OCI-LY7 (cell line): ENCODE measurements at regions not wholly inside any gene's neighbourhood (a gene's known extent, or its start where the extent isn't known, plus 50 kb on each side); places are given as distances from the start of the nearest gene placed in this dataset.

ENCODE experiments used
- BruUV-seq: library from RNA; stranded (reverse); fragments of 400-500 nt; replicated peaks from 2 replicates; lab custom pipeline; 2021; lab: Mats Ljungman, UMichigan
- CTCF ChIA-PET: fragments of 300-600 bp; sonication (Branson Sonifier 250); formaldehyde crosslinking; loops from one replicate; lab custom pipeline; 2022; ENCODE audit warnings: antibody characterized with exemption; ENCODE audit not compliant: unreplicated experiment; lab: Charles Lee
- POLR2A ChIA-PET: fragments of 300-600 bp; sonication (Branson Sonifier 250); formaldehyde crosslinking; loops from one replicate; lab custom pipeline; 2022; ENCODE audit warnings: antibody characterized with exemption; lab: Charles Lee
- DNase-seq: peaks from one replicate; pipeline ENCODE4 v3.0.0-alpha.2; 2015; ENCODE audit warnings: low spot score
- H2AFZ ChIP-seq: fragments of 200-600 bp; sonication (generic), shearing (Covaris generic); 2 replicates; pipeline ENCODE4 v1.6.1; 2014; ENCODE audit warnings: mild to moderate bottlenecking, antibody characterized with exemption, low read length, moderate library complexity
- H3K27ac ChIP-seq: fragments of 200-600 bp; sonication (generic); 2 replicates; pipeline ENCODE4 v1.5.1; 2014; ENCODE audit warnings: mixed run types, low read depth, mild to moderate bottlenecking, moderate library complexity, low read length, inconsistent platforms; ENCODE audit not compliant: poor library complexity, severe bottlenecking
- H3K36me3 ChIP-seq: fragments of 200-600 bp; sonication (generic); 2 replicates; pipeline ENCODE4 v1.6.1; 2014; ENCODE audit warnings: mild to moderate bottlenecking, antibody characterized with exemption, low read length, moderate library complexity, mixed read lengths; ENCODE audit not compliant: insufficient read depth
- H3K4me1 ChIP-seq: fragments of 200-600 bp; sonication (generic); 2 replicates; pipeline ENCODE4 v1.5.1; 2014; ENCODE audit warnings: mild to moderate bottlenecking, low read length; ENCODE audit not compliant: insufficient read depth, poor library complexity, severe bottlenecking
- H3K4me2 ChIP-seq: fragments of 200-600 bp; sonication (generic); 2 replicates; pipeline ENCODE4 v1.6.1; 2014; ENCODE audit warnings: mild to moderate bottlenecking, low read length
- H3K4me3 ChIP-seq: fragments of 200-600 bp; sonication (generic); 2 replicates; pipeline ENCODE4 v1.5.1; 2014; ENCODE audit warnings: mild to moderate bottlenecking, low read depth, low read length; ENCODE audit not compliant: poor library complexity, severe bottlenecking
- H3K79me2 ChIP-seq: fragments of 200-600 bp; sonication (generic); 2 replicates; pipeline ENCODE4 v1.6.1; 2016; ENCODE audit warnings: low read depth, mild to moderate bottlenecking, low read length, moderate library complexity, mixed read lengths; ENCODE audit not compliant: insufficient read depth
- H3K9me2 ChIP-seq: fragments of 200-600 bp; sonication (generic); 2 replicates; pipeline ENCODE4 v1.6.1; 2016; ENCODE audit warnings: mild to moderate bottlenecking, low read length, mixed read lengths; ENCODE audit not compliant: insufficient read depth
- H3K9me3 ChIP-seq: fragments of 200-600 bp; sonication (generic); 2 replicates; pipeline ENCODE4 v1.6.1; 2014; ENCODE audit warnings: mild to moderate bottlenecking, mixed run types, low read length, mixed read lengths
- H4K20me1 ChIP-seq: fragments of 200-600 bp; sonication (generic); 2 replicates; pipeline ENCODE4 v1.6.1; 2014; ENCODE audit warnings: mild to moderate bottlenecking, antibody characterized with exemption, low read length, moderate library complexity, mixed read lengths; ENCODE audit not compliant: insufficient read depth
- EZH2phosphoT487 ChIP-seq: fragments of 200-600 bp; sonication (generic); IDR thresholded peaks from 2 replicates; pipeline ENCODE4 v1.6.1; 2018; ENCODE audit warnings: low read depth, borderline replicate concordance, mild to moderate bottlenecking, mixed run types, antibody characterized with exemption, low read length, moderate library complexity, mixed read lengths
- intact Hi-C: fragments of 100-400 bp; cut with micrococcal nuclease; formaldehyde crosslinking; loops from one replicate; pipeline ENCODE4 v1.10.0; 2022; ENCODE audit not compliant: unreplicated experiment
- TF ChIP-seq, protein P1 (sequence below): fragments of 200-600 bp; sonication (generic); conservative IDR thresholded peaks from 2 replicates; pipeline ENCODE4 v1.5.1; 2014; ENCODE audit warnings: mild to moderate bottlenecking, antibody characterized with exemption, low read length, moderate library complexity, mixed read lengths

DNA sequence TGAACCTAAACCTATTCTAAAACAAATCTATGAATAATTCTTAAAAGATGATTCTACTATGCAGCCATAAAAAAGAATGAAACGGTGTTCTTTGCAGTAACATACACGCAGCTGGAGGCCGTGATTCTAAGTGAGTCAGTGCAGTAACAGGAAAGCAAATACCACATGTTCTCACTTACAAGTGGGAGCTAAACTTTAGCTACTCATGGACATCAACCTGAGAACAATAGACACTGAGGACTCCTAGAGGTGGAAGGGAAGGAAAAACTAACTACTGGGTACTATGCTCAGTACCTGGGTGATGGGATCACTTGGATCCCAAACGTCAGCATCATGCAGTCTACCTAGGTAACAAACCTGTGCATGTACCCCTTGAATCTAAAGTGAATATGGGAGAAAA, 575.0 kb upstream of the MGMT start:
- CTCF ChIA-PET, result no interaction called here
- no peaks in the 10 kb centered on the region for H3K9me2 ChIP-seq
- H2AFZ ChIP-seq, result no peak overlapping the region
- POLR2A ChIA-PET, result interaction anchor here (0.6 kb wide), 1 partner anchor 211 kb away, joined by 3 read pairs; no protein-coding TSS in a partner anchor
- H3K4me1 ChIP-seq, result no peaks in the 10 kb centered on the region
- no peak overlapping the region for H3K4me2 ChIP-seq
- H4K20me1 ChIP-seq, result no peaks in the 10 kb centered on the region
- no peak for DNase-seq
- no peaks in the 10 kb centered on the region for H3K79me2 ChIP-seq
- H3K27ac ChIP-seq, result no peak overlapping the region
- intact Hi-C loops, result no loop called here
- no peaks in the 10 kb centered on the region for H3K9me3 ChIP-seq
- no peaks in the 10 kb centered on the region for H3K36me3 ChIP-seq
- no peak overlapping the region for H3K4me3 ChIP-seq
- no TSS peak for BruUV-seq
- TF ChIP-seq, protein P1, sequence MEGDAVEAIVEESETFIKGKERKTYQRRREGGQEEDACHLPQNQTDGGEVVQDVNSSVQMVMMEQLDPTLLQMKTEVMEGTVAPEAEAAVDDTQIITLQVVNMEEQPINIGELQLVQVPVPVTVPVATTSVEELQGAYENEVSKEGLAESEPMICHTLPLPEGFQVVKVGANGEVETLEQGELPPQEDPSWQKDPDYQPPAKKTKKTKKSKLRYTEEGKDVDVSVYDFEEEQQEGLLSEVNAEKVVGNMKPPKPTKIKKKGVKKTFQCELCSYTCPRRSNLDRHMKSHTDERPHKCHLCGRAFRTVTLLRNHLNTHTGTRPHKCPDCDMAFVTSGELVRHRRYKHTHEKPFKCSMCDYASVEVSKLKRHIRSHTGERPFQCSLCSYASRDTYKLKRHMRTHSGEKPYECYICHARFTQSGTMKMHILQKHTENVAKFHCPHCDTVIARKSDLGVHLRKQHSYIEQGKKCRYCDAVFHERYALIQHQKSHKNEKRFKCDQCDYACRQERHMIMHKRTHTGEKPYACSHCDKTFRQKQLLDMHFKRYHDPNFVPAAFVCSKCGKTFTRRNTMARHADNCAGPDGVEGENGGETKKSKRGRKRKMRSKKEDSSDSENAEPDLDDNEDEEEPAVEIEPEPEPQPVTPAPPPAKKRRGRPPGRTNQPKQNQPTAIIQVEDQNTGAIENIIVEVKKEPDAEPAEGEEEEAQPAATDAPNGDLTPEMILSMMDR, result no peak
- TF ChIP-seq EZH2phosphoT487, result no peak

DNA sequence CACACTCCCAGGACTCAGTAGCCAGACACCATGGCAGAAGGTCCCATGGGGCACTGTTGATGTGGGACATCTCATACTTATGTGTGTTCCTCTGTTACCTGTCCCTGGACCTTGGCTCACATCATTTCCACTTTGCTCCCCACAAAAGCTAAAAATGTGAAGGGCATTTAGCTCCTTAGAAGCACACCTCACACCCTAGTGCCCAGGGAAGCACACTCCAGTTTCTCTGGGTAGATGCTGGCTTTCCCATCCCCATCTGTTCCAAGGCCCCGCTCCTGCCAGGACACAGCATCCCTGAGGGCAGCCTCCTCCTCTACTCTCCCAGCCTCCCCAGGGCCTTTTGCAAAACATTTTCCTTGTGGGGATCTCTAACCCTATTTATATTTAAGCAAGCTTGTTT, 572.4 kb upstream of the MGMT start:
- BruUV-seq, result no TSS peak
- CTCF ChIA-PET, result no interaction called here
- H3K9me3 ChIP-seq, result no peaks in the 10 kb centered on the region
- TF ChIP-seq EZH2phosphoT487, result no peak
- TF ChIP-seq, protein P1, result no peak
- no peak overlapping the region for H3K4me3 ChIP-seq
- H3K27ac ChIP-seq, result no peak overlapping the region
- DNase-seq, result no peak
- POLR2A ChIA-PET, result no interaction called here
- no peaks in the 10 kb centered on the region for H4K20me1 ChIP-seq
- intact Hi-C loops, result no loop called here
- no peaks in the 10 kb centered on the region for H3K4me1 ChIP-seq
- H3K79me2 ChIP-seq, result no peaks in the 10 kb centered on the region
- no peaks in the 10 kb centered on the region for H3K9me2 ChIP-seq
- H2AFZ ChIP-seq, result no peak overlapping the region
- no peaks in the 10 kb centered on the region for H3K36me3 ChIP-seq
- H3K4me2 ChIP-seq, result no peak overlapping the region

DNA sequence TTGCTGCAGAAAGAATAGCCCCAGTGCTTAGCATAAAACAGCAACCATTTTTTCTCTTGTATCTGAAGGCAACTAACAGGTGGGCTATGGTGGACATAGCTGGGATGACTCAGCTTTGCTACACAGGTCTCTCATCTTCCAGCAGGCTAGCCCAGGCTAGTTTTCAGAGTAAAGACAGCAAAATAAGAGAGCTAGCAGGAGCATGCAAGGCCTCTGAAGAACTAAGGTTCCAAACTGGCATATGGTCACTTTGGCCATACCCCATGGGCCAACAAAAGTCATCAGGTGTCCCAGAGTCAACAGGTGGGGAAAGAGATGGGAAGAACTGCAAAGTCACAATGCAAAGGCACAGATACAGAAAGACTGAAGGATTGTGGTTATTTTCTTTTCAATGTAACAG, 571.6 kb upstream of the MGMT start:
- no peaks in the 10 kb centered on the region for H3K36me3 ChIP-seq
- CTCF ChIA-PET, result no interaction called here
- H3K9me3 ChIP-seq, result no peaks in the 10 kb centered on the region
- H4K20me1 ChIP-seq, result no peaks in the 10 kb centered on the region
- POLR2A ChIA-PET, result interaction anchor here (0.7 kb wide), 1 partner anchor 18 kb away, joined by 3 read pairs; no protein-coding TSS in a partner anchor
- DNase-seq, result no peak
- no peaks in the 10 kb centered on the region for H3K4me1 ChIP-seq
- intact Hi-C loops, result no loop called here
- H3K9me2 ChIP-seq, result no peaks in the 10 kb centered on the region
- TF ChIP-seq EZH2phosphoT487, result no peak
- TF ChIP-seq, protein P1, result no peak
- no peak overlapping the region for H2AFZ ChIP-seq
- BruUV-seq, result no TSS peak
- H3K79me2 ChIP-seq, result no peaks in the 10 kb centered on the region
- H3K4me3 ChIP-seq, result no peak overlapping the region
- H3K4me2 ChIP-seq, result no peak overlapping the region
- H3K27ac ChIP-seq, result no peak overlapping the region
